H9 (cell line): ENCODE measurements at regions not wholly inside any gene's neighbourhood (a gene's known extent, or its start where the extent isn't known, plus 50 kb on each side); places are given as distances from the start of the nearest gene placed in this dataset.

Source experiments
- DNase-seq: peaks from one replicate; pipeline ENCODE4 v3.0.0-alpha.2; 2017
- H2AFZ ChIP-seq: one replicate; pipeline ENCODE4 v1.6.1; 2013; ENCODE audit warnings: mild to moderate bottlenecking, low read length, control low read depth, moderate library complexity
- H2AK5ac ChIP-seq: 2 replicates; pipeline ENCODE4 v1.6.1; 2013; ENCODE audit warnings: low read length, control low read depth, mixed read lengths; ENCODE audit not compliant: insufficient read length
- H2BK120ac ChIP-seq: one replicate; pipeline ENCODE4 v1.6.1; 2013; ENCODE audit warnings: low read depth, mild to moderate bottlenecking, low read length, control low read depth, inconsistent platforms; ENCODE audit not compliant: poor library complexity, severe bottlenecking
- H2BK12ac ChIP-seq: 2 replicates; pipeline ENCODE4 v1.6.1; 2013; ENCODE audit warnings: low read length, control low read depth, mixed read lengths, low read depth; ENCODE audit not compliant: insufficient read length
- H2BK15ac ChIP-seq: 2 replicates; pipeline ENCODE4 v1.6.1; 2013; ENCODE audit warnings: low read depth, low read length, control low read depth
- H2BK20ac ChIP-seq: one replicate; pipeline ENCODE4 v1.6.1; 2013; ENCODE audit warnings: low read depth, mild to moderate bottlenecking, low read length, control low read depth, inconsistent platforms; ENCODE audit not compliant: poor library complexity, severe bottlenecking
- H2BK5ac ChIP-seq: 2 replicates; pipeline ENCODE4 v1.6.1; 2013; ENCODE audit warnings: low read length, control low read depth, mixed read lengths; ENCODE audit not compliant: insufficient read length
- H3K14ac ChIP-seq: 2 replicates; pipeline ENCODE4 v1.6.1; 2013; ENCODE audit warnings: low read length, control low read depth; ENCODE audit not compliant: insufficient read depth
- H3K18ac ChIP-seq: 2 replicates; pipeline ENCODE4 v1.6.1; 2013; ENCODE audit warnings: low read depth, mild to moderate bottlenecking, mixed read lengths, low read length, control low read depth; ENCODE audit not compliant: insufficient read length
- H3K23ac ChIP-seq: 2 replicates; pipeline ENCODE4 v1.6.1; 2013; ENCODE audit warnings: low read length, control low read depth, mixed read lengths, low read depth; ENCODE audit not compliant: insufficient read length
- H3K23me2 ChIP-seq: 2 replicates; pipeline ENCODE4 v1.6.1; 2013; ENCODE audit warnings: low read depth, mild to moderate bottlenecking, mixed read lengths, low read length, control low read depth; ENCODE audit not compliant: insufficient read length, poor library complexity, severe bottlenecking
- H3K27ac ChIP-seq: 2 replicates; pipeline ENCODE4 v1.5.1; 2013; ENCODE audit warnings: low read length, control low read depth, mixed read lengths, low read depth; ENCODE audit not compliant: insufficient read length
- H3K27me3 ChIP-seq: 2 replicates; pipeline ENCODE4 v1.6.1; 2013; ENCODE audit warnings: low read length, control low read depth, inconsistent platforms; ENCODE audit not compliant: insufficient read depth
- H3K4ac ChIP-seq: 2 replicates; pipeline ENCODE4 v1.6.1; 2013; ENCODE audit warnings: low read depth, mild to moderate bottlenecking, control low read depth, inconsistent platforms, low read length, moderate library complexity
- H3K4me1 ChIP-seq: 2 replicates; pipeline ENCODE4 v1.6.1; 2013; ENCODE audit warnings: low read length, control low read depth, inconsistent platforms; ENCODE audit not compliant: insufficient read depth
- H3K4me2 ChIP-seq: 2 replicates; pipeline ENCODE4 v1.6.1; 2013; ENCODE audit warnings: low read length, control low read depth, mixed read lengths; ENCODE audit not compliant: insufficient read length, insufficient read depth
- H3K56ac ChIP-seq: 2 replicates; pipeline ENCODE4 v1.6.1; 2013; ENCODE audit warnings: low read depth, mild to moderate bottlenecking, mixed read lengths, low read length, control low read depth; ENCODE audit not compliant: insufficient read length
- H3K79me1 ChIP-seq: 2 replicates; pipeline ENCODE4 v1.6.1; 2013; ENCODE audit warnings: low read depth, mild to moderate bottlenecking, moderate library complexity, low read length, control low read depth, inconsistent platforms; ENCODE audit not compliant: insufficient read depth, poor library complexity, severe bottlenecking
- H3K79me2 ChIP-seq: 2 replicates; pipeline ENCODE4 v1.6.1; 2013; ENCODE audit warnings: low read length, control low read depth, inconsistent platforms; ENCODE audit not compliant: insufficient read depth
- H3K9ac ChIP-seq: 2 replicates; pipeline ENCODE4 v1.6.1; 2013; ENCODE audit warnings: low read length, control low read depth, mixed read lengths; ENCODE audit not compliant: insufficient read length; ENCODE audit errors: extremely low read depth
- H3K9me3 ChIP-seq: one replicate; pipeline ENCODE4 v1.6.1; 2013; ENCODE audit warnings: low read depth, low read length, inconsistent platforms; ENCODE audit not compliant: control insufficient read depth
- H3T11ph ChIP-seq: one replicate; pipeline ENCODE4 v1.6.1; 2013; ENCODE audit warnings: mild to moderate bottlenecking, low read length, control low read depth, inconsistent platforms
- H4K20me1 ChIP-seq: one replicate; pipeline ENCODE4 v1.6.1; 2013; ENCODE audit not compliant: control insufficient read depth, insufficient read length, insufficient read depth
- H4K5ac ChIP-seq: 2 replicates; pipeline ENCODE4 v1.6.1; 2013; ENCODE audit warnings: low read depth, mild to moderate bottlenecking, mixed read lengths, low read length, control low read depth; ENCODE audit not compliant: insufficient read length
- H4K8ac ChIP-seq: replicated peaks from 2 replicates; pipeline ENCODE4 v1.6.1; 2013; ENCODE audit warnings: low read length, control low read depth, mixed read lengths, low read depth; ENCODE audit not compliant: insufficient read length
- H4K91ac ChIP-seq: 2 replicates; pipeline ENCODE4 v1.6.1; 2013; ENCODE audit warnings: low read depth, mild to moderate bottlenecking, moderate library complexity, mixed read lengths, low read length, control low read depth; ENCODE audit not compliant: insufficient read length
- H3K27ac Mint-ChIP-seq, 3 experiments: 2 replicates in 2 of 3; 3 replicates in 1 of 3; pipeline ENCODE4 v1.8.0; 2020 to 2021; ENCODE audit warnings: mixed read lengths in 3 of 3, mild to moderate bottlenecking in 1 of 3, moderate library complexity in 1 of 3
- H3K27me3 Mint-ChIP-seq: 2 replicates; pipeline ENCODE4 v1.8.0; 2021; ENCODE audit warnings: low read depth, mild to moderate bottlenecking, moderate library complexity, mixed read lengths
- H3K36me3 Mint-ChIP-seq, 3 experiments: 2 replicates in 2 of 3; 3 replicates in 1 of 3; pipeline ENCODE4 v1.8.0; 2020 to 2021; ENCODE audit warnings: low read depth in 3 of 3, mixed read lengths in 3 of 3; ENCODE audit not compliant: insufficient read depth in 1 of 3
- H3K4me1 Mint-ChIP-seq, 2 experiments: 2 replicates each; pipeline ENCODE4 v1.8.0; 2020; ENCODE audit warnings: mixed read lengths in 2 of 2
- H3K4me3 Mint-ChIP-seq, 2 experiments: 2 replicates in 1 of 2; 3 replicates in 1 of 2; pipeline ENCODE4 v1.8.0; 2020 to 2021; ENCODE audit warnings: mild to moderate bottlenecking in 2 of 2, mixed read lengths in 2 of 2, moderate library complexity in 1 of 2
- H3K9me3 Mint-ChIP-seq, 2 experiments: 2 replicates in 1 of 2; 3 replicates in 1 of 2; pipeline ENCODE4 v1.8.0; 2020; ENCODE audit warnings: mild to moderate bottlenecking in 2 of 2, mixed read lengths in 2 of 2, moderate library complexity in 1 of 2
- CTCF ChIP-seq: fragments of 200-600 bp; sonication (generic); conservative IDR thresholded peaks from 3 replicates; pipeline ENCODE4 v1.8.0; 2021; ENCODE audit warnings: antibody characterized with exemption, mild to moderate bottlenecking
- WGBS: extraction: QIAGEN DNeasy Blood & Tissue Kit; methylation state at CpG from one replicate; pipeline ENCODE4 v1.1.7; 2013; ENCODE audit warnings: missing lambda C conversion rate, low lambda C conversion rate, mixed read lengths; ENCODE audit not compliant: insufficient read length; ENCODE audit errors: extremely low coverage; 5-methylcytosine and 5-hydroxymethylcytosine counted together

GRCh38 chr1:10848109-10848684 lies 51.8 kb upstream of the CASZ1 start:
- Histone ChIP-seq H2AK5ac (no peak overlapping the region), H3T11ph (no peak overlapping the region), H3K27ac (no peak overlapping the region), H3K23me2 (no peaks in the 10 kb centered on the region), H3K79me2 (no peaks in the 10 kb centered on the region), H3K18ac (no peak overlapping the region), H3K4ac (no peak overlapping the region), H4K91ac (no peak overlapping the region), H3K27me3 (no peaks in the 10 kb centered on the region), H3K14ac (no peak overlapping the region), H2BK12ac (no peak overlapping the region), H3K4me2 (no peak overlapping the region), H3K4me1 (no peaks in the 10 kb centered on the region), H2BK120ac (no peak overlapping the region), H2AFZ (no peak overlapping the region), H4K5ac (no peak overlapping the region), H2BK15ac (no peak overlapping the region), H3K79me1 (no peaks in the 10 kb centered on the region), H4K8ac (no peak overlapping the region), H3K9me3 (no peaks in the 10 kb centered on the region), H3K56ac (no peak overlapping the region), H3K9ac (no peak overlapping the region), H3K23ac (no peak overlapping the region), H2BK20ac (no peak overlapping the region), H4K20me1 (no peaks in the 10 kb centered on the region), H2BK5ac (no peak overlapping the region)
- Mint-ChIP-seq H3K4me1 (0 out of 4 replicates have a peak, but pooled peaks cover 0 to 6% of the 10 kb centered on the region in 2 experiments), H3K36me3 (peaks cover 0 to 13% (median 3%) of the 10 kb centered on the region in 3 experiments; a peak in 4 of 7 replicates), H3K27ac (no peak overlapping the region), H3K9me3 (peaks cover 12 to 19% of the 10 kb centered on the region in 2 experiments), H3K4me3 (no peak overlapping the region), H3K27me3 (peaks cover 1% of the 10 kb centered on the region)
- WGBS = no CpG with 5 or more reads among the region's 10 CpGs
- DNase-seq = no peak
- no peak for TF ChIP-seq CTCF
